ENCODE measurements at regions not wholly inside any gene's neighbourhood (a gene's known extent, or its start where the extent isn't known, plus 50 kb on each side); places are given as distances from the start of the nearest gene placed in this dataset.

GRCh38 chr13:72437458-72437857, 290.0 kb downstream of the MZT1 start:
- peak in 1 of 2 donors; percentile 31 for DNase-seq

DNA sequence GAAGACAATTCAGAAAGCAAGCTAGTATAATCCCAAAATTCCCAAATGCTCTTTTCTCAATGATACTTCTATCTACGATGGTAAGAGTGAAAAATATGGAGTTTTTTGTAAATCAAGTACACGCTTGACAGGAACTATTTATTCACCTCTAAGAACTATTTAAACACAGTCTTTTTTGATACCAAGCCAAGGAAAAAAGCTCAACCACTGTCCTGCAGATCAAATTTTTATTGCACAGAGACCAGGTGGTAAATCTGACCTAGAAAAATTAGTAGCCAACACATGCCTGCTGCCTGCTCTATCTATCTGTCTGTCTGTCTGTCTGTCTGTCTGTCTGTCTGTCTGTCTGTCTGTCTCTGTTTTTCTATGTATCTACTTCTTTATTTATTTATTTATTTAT, 292.2 kb downstream of the MZT1 start:
- no peak for DNase-seq

GRCh38 chr13:72431981-72432682, 295.3 kb downstream of the MZT1 start:
- no peak for DNase-seq

- DNase-seq, result no peak
These were observed 296.5 kb downstream of the MZT1 start for GRCh38 chr13:72430923-72431322.

GRCh38 chr13:72427757-72428528, 299.5 kb downstream of the MZT1 start:
- no peak for DNase-seq

DNA sequence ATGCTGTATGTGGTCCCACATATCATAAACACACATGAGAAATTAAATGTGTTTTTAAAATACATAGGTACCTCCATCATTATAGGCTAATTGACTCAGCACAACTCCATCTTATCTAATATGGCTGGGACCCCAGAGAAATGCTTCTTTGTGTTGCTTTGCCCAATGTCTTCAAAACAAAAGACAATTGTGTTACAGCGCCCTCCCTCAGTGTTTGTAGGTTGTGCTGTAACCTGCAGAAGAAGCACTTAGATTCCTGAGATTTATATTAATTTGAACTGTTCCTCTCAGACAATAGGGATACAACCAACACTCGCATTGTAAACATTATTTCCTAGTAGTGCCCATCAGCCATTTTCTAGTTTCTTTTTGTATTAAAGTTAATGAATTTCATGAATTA, 303.4 kb downstream of the MZT1 start:
- no peak for DNase-seq

DNA sequence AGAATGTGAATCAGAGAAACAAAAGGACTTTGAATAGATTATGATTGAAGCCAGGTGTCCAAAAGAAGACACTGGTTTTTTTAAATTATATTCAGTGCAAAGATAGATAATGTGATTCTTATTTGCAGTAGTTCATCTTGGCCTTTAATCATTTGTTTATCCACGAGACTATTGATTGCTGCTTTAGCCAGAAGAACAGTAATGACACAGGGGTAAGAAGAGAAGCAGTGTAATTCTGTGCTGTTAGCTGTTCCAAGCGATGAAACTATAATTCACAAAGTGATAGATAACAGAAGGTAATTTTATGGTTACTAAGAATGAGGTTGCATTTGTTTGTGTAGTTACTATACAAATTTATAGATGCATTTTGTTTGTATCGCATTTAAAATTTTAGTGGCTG, 311.6 kb downstream of the MZT1 start:
- DNase-seq, result no peak

DNA sequence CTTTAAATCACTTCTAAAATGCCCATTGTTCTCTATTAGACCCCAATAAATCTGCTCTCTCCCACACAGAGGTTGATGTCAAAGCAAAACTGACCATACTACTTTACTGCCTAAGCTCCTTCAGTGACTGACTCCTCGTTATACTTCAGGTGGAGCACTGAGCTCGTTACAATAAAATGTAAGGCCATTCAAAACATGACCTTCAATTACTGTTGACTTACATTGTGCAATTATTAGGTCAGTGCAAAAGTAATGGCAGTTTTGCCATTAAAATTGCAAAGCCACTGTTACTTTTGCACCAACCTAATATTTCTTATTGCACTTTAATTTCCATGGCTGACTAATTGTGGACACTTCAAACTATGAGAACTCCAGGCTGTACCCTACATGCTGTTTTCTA, 314.9 kb downstream of the MZT1 start:
- DNase-seq, result no peak

- no peak for DNase-seq
These were observed 322.0 kb downstream of the MZT1 start for GRCh38 chr13:72405441-72405840.

GRCh38 chr13:72403396-72404010, 323.9 kb downstream of the MZT1 start:
- DNase-seq, result no peak

GRCh38 chr13:72400856-72401255, 326.6 kb downstream of the MZT1 start:
- no peak for DNase-seq

DNA sequence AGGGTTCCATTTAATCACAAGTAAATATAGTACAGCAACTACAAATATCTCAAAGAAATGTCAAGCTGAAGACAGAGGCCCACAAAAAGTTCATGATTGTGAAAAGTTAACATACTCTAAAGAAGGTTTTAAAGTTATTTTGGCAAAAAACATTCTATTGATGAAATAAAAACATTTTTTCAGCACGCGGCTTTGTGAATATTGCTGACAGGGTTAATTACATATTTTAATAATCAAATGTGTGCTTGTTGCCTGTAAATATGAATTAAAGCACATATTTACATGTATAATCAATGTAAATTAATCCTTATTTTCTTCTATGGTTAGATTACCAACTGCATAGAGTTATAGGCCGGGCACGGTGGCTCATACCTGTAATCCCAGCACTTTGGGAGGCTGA, 328.1 kb downstream of the MZT1 start:
- no peak for DNase-seq

DNA sequence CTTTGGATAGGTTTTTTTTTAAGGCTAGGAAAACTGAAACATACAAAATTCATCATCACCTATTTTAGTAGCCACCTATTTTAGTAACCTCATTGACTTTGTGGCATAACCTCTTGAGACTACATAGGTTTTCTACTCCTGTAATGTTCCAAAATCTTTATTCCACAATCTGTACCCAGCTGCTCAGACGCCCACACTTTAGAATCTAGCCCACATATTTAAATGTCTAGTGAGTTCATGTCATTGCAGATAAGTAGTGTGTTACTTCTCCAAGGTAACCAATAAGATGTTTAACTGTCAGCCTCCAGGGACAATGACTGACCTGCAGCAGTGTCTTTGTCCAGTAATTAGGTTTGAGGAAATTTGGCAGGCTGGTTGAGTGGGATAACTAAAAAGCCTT, 330.2 kb downstream of the MZT1 start:
- no peak for DNase-seq

DNA sequence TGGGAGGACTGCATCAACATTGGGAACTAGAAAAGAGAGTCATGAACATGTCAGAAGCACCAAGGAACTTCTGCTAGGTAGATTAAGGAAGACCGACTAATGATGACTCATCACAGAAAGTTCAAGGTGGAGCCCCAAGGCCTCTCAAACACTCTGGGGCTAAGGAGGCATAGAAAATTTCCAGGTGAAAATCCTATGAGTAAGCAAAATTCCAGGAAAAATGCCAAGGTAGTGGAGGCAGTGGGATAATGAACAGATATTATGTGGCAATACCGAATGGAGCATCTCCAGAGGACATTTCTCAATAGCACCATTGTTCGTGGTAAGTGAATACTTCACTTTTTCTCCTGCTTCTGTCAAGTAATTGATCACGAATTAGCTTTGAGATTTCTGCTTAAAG, 336.5 kb downstream of the MZT1 start:
- no peak for DNase-seq

- DNase-seq, result no peak
These were observed 341.2 kb downstream of the MZT1 start for GRCh38 chr13:72386138-72386684.

GRCh38 chr13:72384879-72385278, 342.6 kb downstream of the MZT1 start:
- peak; percentile 54 to 74 for DNase-seq

DNA sequence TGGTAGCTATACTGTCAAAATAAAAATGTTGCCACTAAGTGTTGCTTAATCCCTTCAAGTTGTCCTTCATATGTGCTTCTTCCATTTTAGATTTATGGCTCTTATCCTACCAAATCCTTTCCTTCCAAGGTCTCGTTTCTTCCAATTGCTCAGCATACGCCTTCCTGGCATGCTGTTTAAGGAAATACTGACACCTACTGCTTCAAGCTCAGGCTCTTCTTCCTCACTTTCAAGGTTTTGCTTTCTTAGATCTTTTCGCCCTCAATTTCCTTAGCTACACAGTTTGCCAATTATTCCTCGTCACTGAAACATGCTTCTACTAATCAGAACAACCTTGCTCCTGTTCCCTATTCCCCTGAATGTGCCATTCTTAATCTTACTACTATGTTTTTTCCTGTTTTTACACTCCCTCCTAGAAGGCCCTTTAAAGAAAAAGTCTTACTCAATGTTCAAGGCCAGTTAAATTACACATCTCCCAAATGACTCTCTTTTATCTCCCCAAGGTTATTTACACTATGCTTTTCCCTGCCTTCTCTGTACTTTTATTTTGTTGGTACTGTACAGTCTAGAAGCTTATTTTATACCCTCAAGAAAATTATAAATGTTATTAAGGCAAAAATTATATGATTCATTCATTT, 343.1 kb downstream of the MZT1 start:
- DNase-seq, result peak; percentile 0 to 4

DNA sequence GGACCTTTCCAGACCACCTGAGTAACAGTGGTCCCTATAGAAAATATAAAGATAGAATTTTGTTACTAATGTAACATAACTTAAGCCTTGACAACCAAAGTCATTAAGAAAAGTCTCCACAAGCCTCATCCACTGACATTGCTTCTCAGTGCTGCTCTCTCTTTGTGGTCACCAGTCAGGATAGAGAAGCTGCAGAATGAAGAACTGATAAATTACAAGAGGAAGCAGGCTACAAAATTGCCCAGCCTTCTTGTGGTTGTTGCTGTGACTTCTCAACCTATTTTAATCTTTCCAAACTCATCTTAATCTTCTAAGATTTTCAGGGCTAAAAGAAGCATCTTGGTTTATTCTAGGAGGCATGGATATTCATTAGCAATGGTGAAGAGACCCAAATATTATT, 343.8 kb downstream of the MZT1 start:
- DNase-seq, result peak; percentile 44 to 67

DNA sequence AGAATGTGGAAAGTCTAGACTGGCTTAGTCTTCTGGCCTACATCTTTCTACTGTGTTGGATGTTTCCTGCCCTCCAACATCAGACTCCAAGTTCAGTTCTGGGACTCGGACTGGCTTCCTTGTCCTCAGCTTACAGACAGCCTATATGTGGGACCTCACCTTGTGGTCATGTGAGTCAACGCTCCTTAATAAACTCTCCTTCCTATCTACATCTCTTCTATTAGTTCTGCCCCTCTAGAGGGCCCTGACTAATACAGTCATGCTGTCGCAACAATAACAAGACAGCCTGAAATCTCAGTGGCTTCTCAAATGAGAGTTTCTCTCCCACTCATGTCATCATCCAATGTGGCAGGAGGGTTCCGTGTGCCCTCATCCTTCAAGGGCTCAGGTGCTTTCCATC, 347.8 kb downstream of the MZT1 start:
- DNase-seq, result no peak

DNA sequence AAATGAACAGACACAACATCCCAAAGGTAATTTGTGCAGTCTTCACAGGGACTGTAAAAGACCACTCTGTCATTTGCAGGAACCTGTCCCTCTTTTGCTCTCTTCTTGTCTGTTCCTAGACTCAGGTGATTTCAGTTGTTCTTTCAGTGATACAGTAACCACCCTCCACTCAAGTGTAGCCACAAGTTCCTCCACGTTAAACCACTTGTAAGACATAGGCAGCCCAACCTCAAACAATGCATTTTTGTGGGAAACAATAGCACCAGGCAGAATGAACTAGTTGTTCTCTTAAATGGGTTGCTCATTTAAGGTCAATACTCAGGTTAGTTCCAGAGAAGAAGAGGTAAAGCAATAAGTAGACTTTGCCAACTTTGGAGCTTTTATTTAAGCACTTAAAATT, 359.4 kb downstream of the MZT1 start:
- no peak for DNase-seq

DNA sequence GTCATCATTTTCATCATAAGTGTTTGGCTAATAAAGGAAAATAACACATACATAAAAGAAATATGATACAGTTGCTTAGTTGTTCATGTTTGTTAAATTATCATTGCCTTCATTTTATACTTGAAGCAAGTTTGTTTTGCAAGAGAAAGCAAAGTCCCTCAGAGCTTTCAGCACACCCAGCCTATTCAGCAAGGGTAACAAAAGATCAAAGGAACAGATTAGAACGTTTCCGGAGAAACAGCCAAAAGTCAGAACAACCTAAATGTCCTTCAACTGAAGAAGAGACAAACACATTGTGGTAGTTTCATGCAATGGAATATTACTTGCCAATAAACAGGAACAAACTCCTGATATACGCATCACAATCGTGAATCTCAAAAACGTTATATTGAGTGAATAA, 380.7 kb downstream of the MZT1 start:
- no peak for DNase-seq

GRCh38 chr13:72342364-72342763, 385.1 kb downstream of the MZT1 start:
- no peak for DNase-seq

GRCh38 chr13:72341904-72342303, 385.5 kb downstream of the MZT1 start:
- no peak for DNase-seq

All from inflammatory macrophage (primary cell).